Endodermal cell (in vitro differentiated cells): ENCODE measurements at regions not wholly inside any gene's neighbourhood (a gene's known extent, or its start where the extent isn't known, plus 50 kb on each side); places are given as distances from the start of the nearest gene placed in this dataset.

Experiments
- DNase-seq: peaks from one replicate; pipeline ENCODE4 v3.0.0-alpha.2; 2017
- H3K27ac ChIP-seq: 2 replicates; pipeline ENCODE4 v1.5.1; 2013; ENCODE audit warnings: mild to moderate bottlenecking, low read depth, low read length, moderate library complexity
- H3K27me3 ChIP-seq: 2 replicates; pipeline ENCODE4 v1.6.1; 2013; ENCODE audit warnings: mild to moderate bottlenecking, low read length, moderate library complexity; ENCODE audit not compliant: insufficient read depth, control insufficient read depth, poor library complexity, severe bottlenecking
- H3K36me3 ChIP-seq: 2 replicates; pipeline ENCODE4 v1.7.0; 2013; ENCODE audit warnings: mild to moderate bottlenecking, low read length, moderate library complexity; ENCODE audit not compliant: control insufficient read depth, insufficient read depth
- H3K4me1 ChIP-seq: one replicate; pipeline ENCODE4 v1.7.0; 2013; ENCODE audit warnings: low read length; ENCODE audit not compliant: control insufficient read depth, insufficient read depth
- H3K4me3 ChIP-seq: 2 replicates; pipeline ENCODE4 v1.5.1; 2013; ENCODE audit warnings: mild to moderate bottlenecking, low read length, moderate library complexity
- H3K9ac ChIP-seq: 2 replicates; pipeline ENCODE4 v1.6.1; 2013; ENCODE audit warnings: mild to moderate bottlenecking, low read length, moderate library complexity; ENCODE audit not compliant: poor library complexity, severe bottlenecking; ENCODE audit errors: extremely low read depth
- H3K9me3 ChIP-seq: 2 replicates; pipeline ENCODE4 v1.6.1; 2013; ENCODE audit warnings: mild to moderate bottlenecking, low read length, moderate library complexity; ENCODE audit not compliant: control insufficient read depth
- H3K27ac Mint-ChIP-seq: 2 replicates; pipeline ENCODE4 v1.8.0; 2020; ENCODE audit warnings: mixed read lengths
- H3K27me3 Mint-ChIP-seq: 2 replicates; pipeline ENCODE4 v1.8.0; 2021; ENCODE audit warnings: mild to moderate bottlenecking, mixed read lengths; ENCODE audit not compliant: insufficient read depth
- H3K36me3 Mint-ChIP-seq: 2 replicates; pipeline ENCODE4 v1.8.0; 2020; ENCODE audit warnings: low read depth, mixed read lengths
- H3K4me1 Mint-ChIP-seq: 2 replicates; pipeline ENCODE4 v1.8.0; 2020; ENCODE audit warnings: mixed read lengths
- H3K4me3 Mint-ChIP-seq: 2 replicates; pipeline ENCODE4 v1.8.0; 2020; ENCODE audit warnings: mild to moderate bottlenecking, moderate library complexity, mixed read lengths
- H3K9me3 Mint-ChIP-seq: 2 replicates; pipeline ENCODE4 v1.8.0; 2020; ENCODE audit warnings: mild to moderate bottlenecking, mixed read lengths
- WGBS, 2 experiments: methylation state at CpG; one replicate each; pipeline versions ENCODE4 v1.1.5 to v1.1.7; 2013; ENCODE audit warnings: missing lambda C conversion rate in 2 of 2, mixed read lengths in 1 of 2; ENCODE audit not compliant: insufficient coverage in 1 of 2, insufficient read length in 1 of 2; 5-methylcytosine and 5-hydroxymethylcytosine counted together
- TF ChIP-seq, protein P1 (sequence below): fragments of 200-600 bp; sonication (generic); conservative IDR thresholded peaks from 2 replicates; pipeline ENCODE4 v1.5.0; 2021; ENCODE audit warnings: antibody characterized with exemption, mild to moderate bottlenecking

DNA sequence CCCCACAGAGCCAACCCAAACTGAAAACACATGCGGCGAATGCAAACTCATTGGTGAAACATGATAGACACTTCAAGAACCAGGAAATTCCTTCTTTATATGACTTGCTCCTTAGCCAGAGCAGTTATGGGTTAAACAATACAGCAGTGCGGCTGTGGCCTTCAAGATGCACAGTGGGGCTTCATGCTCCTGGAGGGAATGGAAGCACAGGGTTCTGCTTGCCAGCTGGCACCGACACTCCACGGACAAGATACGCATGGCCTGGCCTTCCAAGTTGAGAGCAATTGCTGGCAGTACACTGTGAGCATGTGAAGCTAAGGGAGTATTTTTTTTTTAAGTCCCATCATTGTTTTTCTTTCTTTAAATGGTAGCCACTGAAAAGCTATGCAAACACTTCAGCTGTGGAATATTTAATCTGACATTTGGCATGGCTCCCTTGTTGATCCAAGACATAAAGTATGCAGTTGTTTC, 451.6 kb upstream of the CD180 start:
- Mint-ChIP-seq H3K4me1 (peaks cover 11% of the 10 kb centered on the region), H3K4me3 (no peak overlapping the region), H3K9me3 (peaks cover 16% of the 10 kb centered on the region), H3K36me3 (no peaks in the 10 kb centered on the region), H3K27ac (no peak overlapping the region), H3K27me3 (no peaks in the 10 kb centered on the region)
- TF ChIP-seq, protein P1, sequence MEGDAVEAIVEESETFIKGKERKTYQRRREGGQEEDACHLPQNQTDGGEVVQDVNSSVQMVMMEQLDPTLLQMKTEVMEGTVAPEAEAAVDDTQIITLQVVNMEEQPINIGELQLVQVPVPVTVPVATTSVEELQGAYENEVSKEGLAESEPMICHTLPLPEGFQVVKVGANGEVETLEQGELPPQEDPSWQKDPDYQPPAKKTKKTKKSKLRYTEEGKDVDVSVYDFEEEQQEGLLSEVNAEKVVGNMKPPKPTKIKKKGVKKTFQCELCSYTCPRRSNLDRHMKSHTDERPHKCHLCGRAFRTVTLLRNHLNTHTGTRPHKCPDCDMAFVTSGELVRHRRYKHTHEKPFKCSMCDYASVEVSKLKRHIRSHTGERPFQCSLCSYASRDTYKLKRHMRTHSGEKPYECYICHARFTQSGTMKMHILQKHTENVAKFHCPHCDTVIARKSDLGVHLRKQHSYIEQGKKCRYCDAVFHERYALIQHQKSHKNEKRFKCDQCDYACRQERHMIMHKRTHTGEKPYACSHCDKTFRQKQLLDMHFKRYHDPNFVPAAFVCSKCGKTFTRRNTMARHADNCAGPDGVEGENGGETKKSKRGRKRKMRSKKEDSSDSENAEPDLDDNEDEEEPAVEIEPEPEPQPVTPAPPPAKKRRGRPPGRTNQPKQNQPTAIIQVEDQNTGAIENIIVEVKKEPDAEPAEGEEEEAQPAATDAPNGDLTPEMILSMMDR: no peak
- no peak for DNase-seq
- Histone ChIP-seq H3K4me3 (no peak overlapping the region), H3K9ac (no peak overlapping the region), H3K27ac (no peak overlapping the region), H3K27me3 (no peaks in the 10 kb centered on the region), H3K36me3 (no peaks in the 10 kb centered on the region), H3K9me3 (peaks cover 10% of the 10 kb centered on the region), H3K4me1 (no peaks in the 10 kb centered on the region)
- 96% methylated on average over 4 to 6 of the region's 6 CpGs for WGBS, 2 experiments

DNA sequence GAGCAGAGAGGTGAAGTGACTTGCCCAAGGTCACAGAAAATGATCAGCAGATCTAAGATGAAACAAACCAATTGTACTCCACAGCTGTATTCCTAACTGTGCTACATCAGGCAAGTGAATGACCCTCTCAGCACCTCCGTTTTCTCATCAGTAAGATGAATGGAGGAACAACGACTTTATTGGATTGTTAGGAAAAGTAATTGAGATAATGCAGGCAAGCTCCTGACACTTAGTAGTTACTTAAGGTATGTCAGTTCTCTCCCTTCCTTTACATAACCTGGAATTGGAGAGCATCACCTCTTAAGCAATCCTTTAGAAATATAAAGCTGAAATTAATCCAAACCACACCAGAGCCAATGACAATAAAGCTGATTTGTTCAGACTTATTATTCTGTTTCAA, 451.2 kb upstream of the CD180 start:
- no peak for DNase-seq
- TF ChIP-seq, protein P1: no peak
- Mint-ChIP-seq H3K36me3 (no peaks in the 10 kb centered on the region), H3K27me3 (no peaks in the 10 kb centered on the region), H3K4me3 (no peak overlapping the region), H3K4me1 (peaks cover 9% of the 10 kb centered on the region), H3K27ac (no peak overlapping the region), H3K9me3 (peaks cover 16% of the 10 kb centered on the region)
- Histone ChIP-seq H3K36me3 (no peaks in the 10 kb centered on the region), H3K27ac (no peak overlapping the region), H3K27me3 (no peaks in the 10 kb centered on the region), H3K9ac (no peak overlapping the region), H3K4me1 (no peaks in the 10 kb centered on the region), H3K4me3 (no peak overlapping the region), H3K9me3 (peaks cover 10% of the 10 kb centered on the region)
- WGBS, 2 experiments: 84% methylated on average over 2 of the region's 2 CpGs; no CpG with 5 or more reads in 1 of the 2 experiments

- TF ChIP-seq, protein P1: no peak
- Histone ChIP-seq H3K9me3 (peaks cover 10% of the 10 kb centered on the region), H3K36me3 (no peaks in the 10 kb centered on the region), H3K27ac (no peak overlapping the region), H3K4me3 (no peak overlapping the region), H3K27me3 (no peaks in the 10 kb centered on the region), H3K4me1 (no peaks in the 10 kb centered on the region), H3K9ac (no peak overlapping the region)
- Mint-ChIP-seq H3K4me3 (no peak overlapping the region), H3K9me3 (peaks cover 16% of the 10 kb centered on the region), H3K4me1 (peaks cover 7% of the 10 kb centered on the region), H3K36me3 (no peaks in the 10 kb centered on the region), H3K27ac (no peak overlapping the region), H3K27me3 (no peaks in the 10 kb centered on the region)
- 91 to 93% methylated on average over 3 of the region's 3 CpGs for WGBS, 2 experiments
- DNase-seq: no peak
These were observed 447.8 kb upstream of the CD180 start for GRCh38 chr5:67644221-67644920.
